NB4 (cell line): ENCODE measurements at regions not wholly inside any gene's neighbourhood (a gene's known extent, or its start where the extent isn't known, plus 50 kb on each side); places are given as distances from the start of the nearest gene placed in this dataset.

Source experiments
- CTCF ChIP-seq: IDR thresholded peaks from one replicate; pipeline ENCODE4 v1.5.1; 2012; ENCODE audit warnings: low read depth, low read length
- POLR2A ChIP-seq: IDR thresholded peaks from 2 replicates; pipeline ENCODE4 v1.6.1; 2011; ENCODE audit warnings: mild to moderate bottlenecking; ENCODE audit not compliant: insufficient read length; ENCODE audit errors: extremely low read depth
- TF ChIP-seq, protein P1 (sequence below): IDR thresholded peaks from 2 replicates; pipeline ENCODE4 v1.6.1; 2011; ENCODE audit warnings: low read depth, low read length

GRCh38 chr9:87245271-87245670 is 252.4 kb upstream of the DAPK1 start:
- TF ChIP-seq, protein P1, sequence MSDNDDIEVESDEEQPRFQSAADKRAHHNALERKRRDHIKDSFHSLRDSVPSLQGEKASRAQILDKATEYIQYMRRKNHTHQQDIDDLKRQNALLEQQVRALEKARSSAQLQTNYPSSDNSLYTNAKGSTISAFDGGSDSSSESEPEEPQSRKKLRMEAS: no peak
- TF ChIP-seq POLR2A (no peak), CTCF (no peak)
